ENCODE measurements at regions not wholly inside any gene's neighbourhood (a gene's known extent, or its start where the extent isn't known, plus 50 kb on each side); places are given as distances from the start of the nearest gene placed in this dataset.

DNA sequence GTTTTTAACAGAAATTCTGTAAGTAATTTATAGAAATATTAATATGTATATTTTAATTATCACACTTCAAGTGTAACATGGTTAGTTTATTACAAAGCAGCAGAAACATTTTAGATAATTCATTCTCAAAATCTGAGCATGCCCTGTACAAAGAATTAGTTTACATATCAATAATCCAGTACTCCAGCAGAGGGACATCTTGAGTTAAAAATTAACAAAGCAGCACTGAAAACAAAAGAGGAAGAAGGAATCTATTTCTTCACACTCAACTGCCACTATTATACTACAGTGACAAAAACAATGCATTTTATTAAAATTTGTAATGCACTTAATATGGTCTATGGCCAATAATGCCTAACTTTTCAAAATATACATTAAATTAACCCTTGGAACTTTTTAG lies 179.1 kb upstream of the KLHL4 start:
- TF ChIP-seq POLR2A (IDR thresholded peaks at IDR 0.05) (no peak), CTCF (IDR thresholded peaks at IDR 0.05) (peak in 1 of 4 experiments; percentile 34), POLR2AphosphoS5 (IDR thresholded peaks at IDR 0.05) (no peak), EP300 (IDR thresholded peaks at IDR 0.05) (no peak)
